ENCODE measurements at regions not wholly inside any gene's neighbourhood (a gene's known extent, or its start where the extent isn't known, plus 50 kb on each side); places are given as distances from the start of the nearest gene placed in this dataset.

- no peak for TF ChIP-seq MYC (IDR thresholded peaks at IDR 0.05; ENCODE audit: low read depth, low read length)
- no peak for TF ChIP-seq JUN (IDR thresholded peaks at IDR 0.05; ENCODE audit: borderline replicate concordance, insufficient read depth, insufficient read length, low read depth)
- TF ChIP-seq MAX (IDR thresholded peaks at IDR 0.05; ENCODE audit: insufficient read depth, insufficient read length), result no peak
- TF ChIP-seq, protein P1, sequence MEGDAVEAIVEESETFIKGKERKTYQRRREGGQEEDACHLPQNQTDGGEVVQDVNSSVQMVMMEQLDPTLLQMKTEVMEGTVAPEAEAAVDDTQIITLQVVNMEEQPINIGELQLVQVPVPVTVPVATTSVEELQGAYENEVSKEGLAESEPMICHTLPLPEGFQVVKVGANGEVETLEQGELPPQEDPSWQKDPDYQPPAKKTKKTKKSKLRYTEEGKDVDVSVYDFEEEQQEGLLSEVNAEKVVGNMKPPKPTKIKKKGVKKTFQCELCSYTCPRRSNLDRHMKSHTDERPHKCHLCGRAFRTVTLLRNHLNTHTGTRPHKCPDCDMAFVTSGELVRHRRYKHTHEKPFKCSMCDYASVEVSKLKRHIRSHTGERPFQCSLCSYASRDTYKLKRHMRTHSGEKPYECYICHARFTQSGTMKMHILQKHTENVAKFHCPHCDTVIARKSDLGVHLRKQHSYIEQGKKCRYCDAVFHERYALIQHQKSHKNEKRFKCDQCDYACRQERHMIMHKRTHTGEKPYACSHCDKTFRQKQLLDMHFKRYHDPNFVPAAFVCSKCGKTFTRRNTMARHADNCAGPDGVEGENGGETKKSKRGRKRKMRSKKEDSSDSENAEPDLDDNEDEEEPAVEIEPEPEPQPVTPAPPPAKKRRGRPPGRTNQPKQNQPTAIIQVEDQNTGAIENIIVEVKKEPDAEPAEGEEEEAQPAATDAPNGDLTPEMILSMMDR (IDR thresholded peaks at IDR 0.05; ENCODE audit: extremely low read depth in 1 of 2, insufficient read depth in 1 of 2, low read depth in 1 of 2, low read length in 2 of 2), result no peak
- TF ChIP-seq EZH2 (IDR thresholded peaks at IDR 0.05; ENCODE audit: borderline replicate concordance, low read depth, low read length, severe bottlenecking), result no peak
- no peak for TF ChIP-seq GATA2 (IDR thresholded peaks at IDR 0.05; ENCODE audit: insufficient read depth, insufficient read length, low read depth, low read length)
- no peak for TF ChIP-seq FOS (IDR thresholded peaks at IDR 0.05; ENCODE audit: borderline replicate concordance, insufficient read depth, low read length)
- TF ChIP-seq POLR2AphosphoS5 (IDR thresholded peaks at IDR 0.05; ENCODE audit: insufficient read depth, low read depth, low read length), result no peak
- TF ChIP-seq POLR2A (IDR thresholded peaks at IDR 0.05; ENCODE audit: low read depth, low read length), result no peak
- no TSS peak for BruUV-seq (replicated peaks)
- CTCF ChIA-PET, result no interaction called here
Measured at GRCh38 chr5:108545301-108545700, 163.4 kb upstream of the FBXL17 start.

More at GRCh38 chr5:108545301-108545700, 163.4 kb upstream of the FBXL17 start:
- no peaks in the 10 kb centered on the region for H3K36me3 ChIP-seq (ENCODE audit: control insufficient read depth in 2 of 2, extremely low read depth in 1 of 2, insufficient read depth in 2 of 2, low read length in 2 of 2)
- no peak overlapping the region for H3K27ac ChIP-seq (ENCODE audit: insufficient read depth, low read depth, low read length)
- H3K4me3 ChIP-seq (replicated peaks in 1 of 3; ENCODE audit: insufficient read depth in 1 of 3, low read depth in 1 of 3, low read length in 3 of 3), result no peak overlapping the region
- no peaks in the 10 kb centered on the region for H3K9me3 ChIP-seq (replicated peaks; ENCODE audit: control insufficient read depth, insufficient read depth, low read length)
- H3K79me2 ChIP-seq (ENCODE audit: control insufficient read depth, insufficient read depth, low read length), result no peaks in the 10 kb centered on the region
- no peak overlapping the region for H3K9ac ChIP-seq (replicated peaks; ENCODE audit: extremely low read depth, insufficient read depth, low read length)
- H3K4me2 ChIP-seq (ENCODE audit: insufficient read depth, low read length), result no peak overlapping the region
- no peaks in the 10 kb centered on the region for H3K9me1 ChIP-seq (replicated peaks; ENCODE audit: control insufficient read depth, extremely low read depth, insufficient read depth, low read length)
- POLR2A ChIA-PET, result no interaction called here
- intact Hi-C loops (cut with micrococcal nuclease) (no loop called here), dilution Hi-C loops (cut with MboI; ENCODE audit: extremely low pct_ligation_motif_present, low sequenced_read_pairs) (no loop called here)
- H4K20me1 ChIP-seq (replicated peaks; ENCODE audit: control insufficient read depth, extremely low read depth, insufficient read depth, low read length), result no peaks in the 10 kb centered on the region
- FAIRE-seq (no peak), DNase-seq (ENCODE audit: low read depth, low spot score) (no peak)
- no peaks in the 10 kb centered on the region for H3K27me3 ChIP-seq (ENCODE audit: control insufficient read depth in 2 of 2, insufficient read depth in 2 of 2, low read length in 2 of 2)
- no peaks in the 10 kb centered on the region for H3K4me1 ChIP-seq (ENCODE audit: control insufficient read depth, extremely low read depth, insufficient read depth, low read length)
- H2AFZ ChIP-seq (ENCODE audit: low read depth, low read length), result no peak overlapping the region

All from endothelial cell of umbilical vein (primary cell).